Osteoblast (primary cell): ENCODE measurements at regions not wholly inside any gene's neighbourhood (a gene's known extent, or its start where the extent isn't known, plus 50 kb on each side); places are given as distances from the start of the nearest gene placed in this dataset.
A peak's percentile ranks its signal among the peaks of the same experiment; 100 is the strongest.

Source experiments
- DNase-seq: peaks from one replicate; pipeline ENCODE4 v3.0.0; 2011; ENCODE audit warnings: low spot score, mixed read lengths; ENCODE audit not compliant: insufficient read length; ENCODE audit errors: missing footprints
- H2AFZ ChIP-seq: 2 replicates; pipeline ENCODE4 v1.6.0; 2011; ENCODE audit warnings: mild to moderate bottlenecking, low read length
- H3K27ac ChIP-seq: 2 replicates; pipeline ENCODE4 v1.5.1; 2011; ENCODE audit warnings: mild to moderate bottlenecking, low read depth, low read length, moderate library complexity
- H3K27me3 ChIP-seq: 2 replicates; pipeline ENCODE4 v1.6.0; 2012; ENCODE audit warnings: mild to moderate bottlenecking, control low read depth, inconsistent platforms, low read length, moderate library complexity; ENCODE audit not compliant: insufficient read depth
- H3K36me3 ChIP-seq: 2 replicates; pipeline ENCODE4 v1.5.1; 2011; ENCODE audit warnings: mild to moderate bottlenecking, low read length, control low read depth, moderate library complexity; ENCODE audit not compliant: insufficient read depth
- H3K4me1 ChIP-seq: 2 replicates; pipeline ENCODE4 v1.5.1; 2011; ENCODE audit warnings: mild to moderate bottlenecking, low read length, control low read depth, moderate library complexity; ENCODE audit not compliant: insufficient read depth
- H3K4me2 ChIP-seq: 2 replicates; pipeline ENCODE4 v1.6.0; 2011; ENCODE audit warnings: mild to moderate bottlenecking, low read length; ENCODE audit not compliant: insufficient read depth
- H3K4me3 ChIP-seq: fragments of 200-600 bp; sonication (generic); 3 replicates; pipeline ENCODE4 v1.5.1; 2012; ENCODE audit warnings: mild to moderate bottlenecking, low read length, inconsistent platforms; ENCODE audit not compliant: insufficient read depth
- H3K79me2 ChIP-seq: 2 replicates; pipeline ENCODE4 v1.6.0; 2012; ENCODE audit warnings: mild to moderate bottlenecking, low read length, control low read depth, inconsistent platforms; ENCODE audit not compliant: insufficient read depth
- H3K9me3 ChIP-seq: 2 replicates; pipeline ENCODE4 v1.5.1; 2011; ENCODE audit warnings: low read depth, low read length, control low read depth
- H4K20me1 ChIP-seq: 2 replicates; pipeline ENCODE4 v1.6.0; 2012; ENCODE audit warnings: mild to moderate bottlenecking, low read length, control low read depth; ENCODE audit not compliant: insufficient read depth
- TF ChIP-seq, protein P1 (sequence below): IDR thresholded peaks from 2 replicates; pipeline ENCODE4 v1.5.1; 2011; ENCODE audit warnings: mild to moderate bottlenecking, low read depth, low read length, moderate library complexity; ENCODE audit errors: extremely low read depth

- Histone ChIP-seq H3K4me2 (peak overlapping the region; percentile 36), H3K36me3 (no peaks in the 10 kb centered on the region), H3K9me3 (no peaks in the 10 kb centered on the region), H3K4me1 (peaks cover 61% of the 10 kb centered on the region), H3K4me3 (no peak overlapping the region), H2AFZ (no peak overlapping the region), H3K27ac (peak overlapping the region; percentile 97), H4K20me1 (no peaks in the 10 kb centered on the region), H3K27me3 (no peaks in the 10 kb centered on the region), H3K79me2 (no peaks in the 10 kb centered on the region)
- no peak for DNase-seq
- TF ChIP-seq, protein P1, sequence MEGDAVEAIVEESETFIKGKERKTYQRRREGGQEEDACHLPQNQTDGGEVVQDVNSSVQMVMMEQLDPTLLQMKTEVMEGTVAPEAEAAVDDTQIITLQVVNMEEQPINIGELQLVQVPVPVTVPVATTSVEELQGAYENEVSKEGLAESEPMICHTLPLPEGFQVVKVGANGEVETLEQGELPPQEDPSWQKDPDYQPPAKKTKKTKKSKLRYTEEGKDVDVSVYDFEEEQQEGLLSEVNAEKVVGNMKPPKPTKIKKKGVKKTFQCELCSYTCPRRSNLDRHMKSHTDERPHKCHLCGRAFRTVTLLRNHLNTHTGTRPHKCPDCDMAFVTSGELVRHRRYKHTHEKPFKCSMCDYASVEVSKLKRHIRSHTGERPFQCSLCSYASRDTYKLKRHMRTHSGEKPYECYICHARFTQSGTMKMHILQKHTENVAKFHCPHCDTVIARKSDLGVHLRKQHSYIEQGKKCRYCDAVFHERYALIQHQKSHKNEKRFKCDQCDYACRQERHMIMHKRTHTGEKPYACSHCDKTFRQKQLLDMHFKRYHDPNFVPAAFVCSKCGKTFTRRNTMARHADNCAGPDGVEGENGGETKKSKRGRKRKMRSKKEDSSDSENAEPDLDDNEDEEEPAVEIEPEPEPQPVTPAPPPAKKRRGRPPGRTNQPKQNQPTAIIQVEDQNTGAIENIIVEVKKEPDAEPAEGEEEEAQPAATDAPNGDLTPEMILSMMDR, result no peak
Observed at GRCh38 chr12:92076101-92076500, 69.5 kb downstream of the BTG1 start.

- Histone ChIP-seq H3K9me3 (no peaks in the 10 kb centered on the region), H3K79me2 (no peaks in the 10 kb centered on the region), H4K20me1 (no peaks in the 10 kb centered on the region), H2AFZ (peak overlapping the region; percentile 47), H3K27ac (peak overlapping the region; percentile 97), H3K4me3 (no peak overlapping the region), H3K4me1 (peaks cover 55% of the 10 kb centered on the region), H3K36me3 (no peaks in the 10 kb centered on the region), H3K4me2 (peak overlapping the region; percentile 36), H3K27me3 (no peaks in the 10 kb centered on the region)
- TF ChIP-seq, protein P1, result no peak
- DNase-seq, result peak; percentile 80
Observed at GRCh38 chr12:92075425-92075914, 70.2 kb downstream of the BTG1 start.

GRCh38 chr12:92074889-92075288 is 70.8 kb downstream of the BTG1 start:
- no peak overlapping the region for H3K4me2 ChIP-seq
- DNase-seq, result peak; percentile 11
- peaks cover 49% of the 10 kb centered on the region for H3K4me1 ChIP-seq

GRCh38 chr12:92073094-92073493 is 72.6 kb downstream of the BTG1 start:
- H2AFZ ChIP-seq, result no peak overlapping the region
- H3K9me3 ChIP-seq, result no peaks in the 10 kb centered on the region
- no peak overlapping the region for H3K27ac ChIP-seq
- no peaks in the 10 kb centered on the region for H4K20me1 ChIP-seq
- no peak for DNase-seq
- H3K36me3 ChIP-seq, result no peaks in the 10 kb centered on the region
- no peak overlapping the region for H3K4me2 ChIP-seq
- H3K27me3 ChIP-seq, result no peaks in the 10 kb centered on the region
- H3K4me3 ChIP-seq, result no peak overlapping the region
- no peaks in the 10 kb centered on the region for H3K79me2 ChIP-seq
- TF ChIP-seq, protein P1, result no peak
- H3K4me1 ChIP-seq, result peaks cover 36% of the 10 kb centered on the region

More at GRCh38 chr12:92074889-92075288, 70.8 kb downstream of the BTG1 start:
- no peaks in the 10 kb centered on the region for H3K9me3 ChIP-seq
- no peaks in the 10 kb centered on the region for H3K27me3 ChIP-seq
- no peaks in the 10 kb centered on the region for H4K20me1 ChIP-seq
- no peak overlapping the region for H3K4me3 ChIP-seq
- H3K27ac ChIP-seq, result peak overlapping the region; percentile 97
- H3K36me3 ChIP-seq, result no peaks in the 10 kb centered on the region
- peak overlapping the region; percentile 22 for H2AFZ ChIP-seq
- no peaks in the 10 kb centered on the region for H3K79me2 ChIP-seq
- TF ChIP-seq, protein P1, result no peak
